AG10803 (cell line): ENCODE measurements at regions not wholly inside any gene's neighbourhood (a gene's known extent, or its start where the extent isn't known, plus 50 kb on each side); places are given as distances from the start of the nearest gene placed in this dataset.
"Not testable (repeated sequence)": the region's sequence is repeated elsewhere in the genome, so short reads cannot be mapped to it uniquely, and the experiment has no call there.

ENCODE experiments used
- DNase-seq: peaks from one replicate; pipeline ENCODE4 v3.0.0; 2010; ENCODE audit warnings: low read depth
- H3K4me3 ChIP-seq: 2 replicates; pipeline ENCODE4 v1.5.1; 2011; ENCODE audit warnings: mild to moderate bottlenecking, low read length, control low read depth
- CTCF ChIP-seq: conservative IDR thresholded peaks from 2 replicates; pipeline ENCODE4 v1.5.1; 2011; ENCODE audit warnings: mild to moderate bottlenecking, low read length, control low read depth, inconsistent platforms

GRCh38 chr6:63510353-63510686, 62.0 kb upstream of the LOC128125822 start:
- no peak overlapping the region for H3K4me3 ChIP-seq
- DNase-seq, result no peak
- TF ChIP-seq CTCF, result no peak

DNA sequence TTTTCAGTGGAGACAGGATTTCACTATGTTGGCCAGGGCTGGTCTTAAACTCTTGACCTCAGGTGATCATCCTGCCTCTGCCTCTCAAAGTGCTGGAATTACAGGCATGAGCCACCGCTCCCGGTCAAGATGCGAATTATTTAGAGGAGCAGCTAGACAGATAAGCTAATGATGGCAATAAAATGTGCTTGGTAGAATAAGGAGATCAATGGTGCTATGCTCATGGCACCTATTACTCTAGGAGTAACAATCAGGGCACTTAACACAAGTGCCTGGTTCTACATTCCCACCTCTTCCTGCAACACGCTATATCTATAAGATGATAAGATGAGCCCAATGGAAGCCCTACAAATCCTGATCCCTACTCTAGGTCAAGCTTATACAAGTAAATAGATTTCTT, 61.4 kb upstream of the LOC128125822 start:
- DNase-seq, result no peak
- H3K4me3 ChIP-seq, result no peak overlapping the region
- TF ChIP-seq CTCF, result no peak

- DNase-seq, result no peak
- no peak for TF ChIP-seq CTCF
- no peak overlapping the region for H3K4me3 ChIP-seq
Observed at GRCh38 chr6:63514488-63515173, 57.6 kb upstream of the LOC128125822 start.

DNA sequence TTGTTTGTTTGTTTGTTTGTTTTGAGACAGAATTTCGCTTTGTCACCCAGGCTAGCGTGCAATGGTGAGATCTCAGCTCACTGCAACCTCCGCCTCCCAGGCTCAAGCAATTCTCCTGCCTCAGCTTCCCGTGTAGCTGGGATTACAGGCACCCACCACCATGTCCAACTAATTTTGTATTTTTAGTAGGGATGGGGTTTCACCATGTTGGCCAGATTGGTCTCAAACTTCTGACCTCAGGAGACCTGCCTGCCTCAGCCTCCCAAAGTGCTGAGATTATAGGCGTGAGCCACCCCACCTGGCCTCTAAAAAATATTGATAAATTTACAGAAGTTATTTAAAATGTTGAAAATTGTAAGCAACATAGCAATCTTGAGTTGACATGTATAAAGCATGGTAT, 57.1 kb upstream of the LOC128125822 start:
- DNase-seq, H3K4me3 ChIP-seq: not testable (repeated sequence)

DNA sequence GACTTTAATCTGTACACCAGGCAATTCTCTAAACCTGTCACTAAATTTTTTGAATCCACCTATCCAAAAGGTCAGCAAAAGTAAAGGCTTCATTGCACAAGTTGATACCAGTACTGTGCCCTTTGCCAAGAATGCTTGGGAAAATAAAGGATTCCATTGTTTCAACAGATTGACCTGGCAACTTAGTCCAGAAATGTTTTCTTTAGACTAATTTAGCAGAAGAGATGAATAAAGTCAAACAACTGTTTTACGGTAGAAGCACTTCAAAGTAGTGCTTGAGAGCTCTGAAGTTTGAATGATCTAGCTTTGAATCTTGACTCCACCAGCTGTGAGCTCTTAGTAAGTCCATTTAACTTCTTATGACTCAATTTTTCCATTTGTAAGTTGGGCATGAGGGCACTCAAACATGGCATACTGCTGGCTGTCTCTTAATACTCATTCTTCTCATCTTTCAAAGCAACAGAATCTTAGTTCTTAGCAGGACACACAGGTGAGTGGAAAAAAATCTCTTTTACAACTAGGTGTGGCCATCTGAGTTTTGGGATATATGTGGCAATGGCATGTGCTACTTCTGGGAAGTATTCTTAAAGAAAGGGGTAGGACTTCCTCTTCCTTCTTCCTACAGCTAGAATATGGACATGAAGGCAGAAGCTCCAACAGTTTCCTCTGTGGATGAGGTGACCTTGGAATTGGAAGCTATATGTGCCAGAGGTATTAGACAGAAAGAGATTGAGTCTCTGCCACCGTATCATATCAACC, 55.9 kb upstream of the LOC128125822 start:
- DNase-seq, result no peak
- H3K4me3 ChIP-seq, result no peak overlapping the region
- no peak for TF ChIP-seq CTCF

DNA sequence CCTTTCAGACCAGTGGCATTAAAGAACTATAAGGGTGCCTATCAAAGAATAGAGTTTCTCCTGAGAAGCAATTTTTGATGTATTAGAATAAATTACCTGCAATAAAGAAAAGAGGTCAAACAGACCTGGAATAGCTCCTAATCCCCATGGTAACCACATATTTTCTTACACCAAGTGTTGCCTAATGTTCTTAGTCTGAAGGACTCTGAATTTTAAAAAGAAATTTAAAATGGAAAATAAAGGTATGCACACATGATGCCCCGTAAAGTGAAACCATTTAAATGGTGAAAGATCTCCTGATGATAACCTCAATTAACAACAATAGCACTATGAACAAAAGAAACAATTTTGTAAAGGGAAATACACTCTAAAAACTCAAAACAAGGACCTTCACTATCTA, 55.1 kb upstream of the LOC128125822 start:
- TF ChIP-seq CTCF, result no peak
- no peak for DNase-seq
- no peak overlapping the region for H3K4me3 ChIP-seq

DNA sequence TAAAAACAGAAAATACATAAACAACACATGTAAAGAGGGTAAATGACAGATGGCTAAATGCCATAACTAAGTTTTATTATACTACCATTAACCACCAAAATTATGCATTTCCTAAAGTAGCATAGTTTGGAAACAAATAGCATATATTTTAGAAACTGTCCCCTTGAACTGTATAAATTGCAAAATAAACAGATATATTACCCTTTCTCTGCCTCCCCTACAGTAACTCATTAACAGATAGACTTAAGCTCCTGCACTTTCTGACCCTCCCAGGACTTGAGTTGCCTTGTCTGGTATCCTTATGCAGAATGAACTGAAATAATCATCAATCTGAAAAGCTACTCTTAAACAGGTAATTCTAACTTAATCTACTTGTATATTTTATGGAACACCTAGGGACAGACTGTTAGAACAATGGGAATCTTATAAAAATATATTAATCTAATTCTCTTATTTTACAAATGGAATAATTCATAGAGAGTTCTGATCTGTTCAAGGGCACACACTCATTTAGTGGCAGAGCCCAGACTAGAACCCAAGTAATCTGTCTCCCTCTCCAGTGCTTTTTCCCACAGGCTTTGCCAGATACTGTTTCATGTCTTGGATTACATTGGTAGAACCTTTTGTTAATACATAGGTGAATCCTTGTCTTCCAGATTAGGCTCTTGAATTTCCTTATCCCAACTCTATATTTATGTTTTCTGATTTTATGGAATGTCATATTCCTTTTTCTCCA, 50.6 kb upstream of the LOC128125822 start:
- no peak for TF ChIP-seq CTCF

More for the DNA sequence above, 50.6 kb upstream of the LOC128125822 start:
- no peak for DNase-seq
- H3K4me3 ChIP-seq, result no peak overlapping the region
